GM12878 (cell line): ENCODE measurements at regions not wholly inside any gene's neighbourhood (a gene's known extent, or its start where the extent isn't known, plus 50 kb on each side); places are given as distances from the start of the nearest gene placed in this dataset.

Experiments
- ATAC-seq: fragments of 200-7000 bp; cut with Tn5 transposase; 3 replicates; pipeline ENCODE4 v1.9.1; 2020; ENCODE audit warnings: mild to moderate bottlenecking, moderate library complexity
- BruUV-seq: library from RNA; stranded (reverse); fragments of 400-500 nt; replicated peaks from 2 replicates; lab custom pipeline; 2021; lab: Mats Ljungman, UMichigan
- CTCF ChIA-PET: fragments of 300-600 bp; sonication (Branson Sonifier 250); formaldehyde crosslinking; extraction: SDS; loops from one replicate; lab custom pipeline; 2021; ENCODE audit warnings: inconsistent platforms; lab: Yijun Ruan, JAX
- POLR2A ChIA-PET: fragments of 350-600 bp; formaldehyde crosslinking; extraction: SDS; loops from one replicate; lab custom pipeline; 2021; ENCODE audit warnings: inconsistent platforms; lab: Charles Lee
- RAD21 ChIA-PET: fragments of 300-600 bp; sonication (Branson Sonifier 250); formaldehyde crosslinking; loops from one replicate; lab custom pipeline; 2023; ENCODE audit warnings: antibody characterized with exemption; ENCODE audit not compliant: unreplicated experiment; lab: Charles Lee
- SMC1A ChIA-PET: fragments of 300-600 bp; sonication (Branson Sonifier 250); formaldehyde crosslinking; loops from one replicate; lab custom pipeline; 2023; ENCODE audit not compliant: unreplicated experiment, uncharacterized antibody; lab: Charles Lee
- DNase-seq: peaks from one replicate; pipeline ENCODE4 v3.0.0-alpha.2; 2011; ENCODE audit warnings: low read depth, low spot score
- FAIRE-seq: peaks from 3 replicates; lab custom pipeline; 2011; peaks lifted over from hg19 to GRCh38; lab: Jason Lieb, UNC
- H2AFZ ChIP-seq: 2 replicates; pipeline ENCODE4 v1.6.0; 2011; ENCODE audit warnings: low read depth, low read length, control low read depth; ENCODE audit not compliant: control insufficient read depth
- H3K27ac ChIP-seq: 2 replicates; pipeline ENCODE4 v1.5.1; 2011; ENCODE audit warnings: control low read depth; ENCODE audit not compliant: control insufficient read depth, insufficient read depth
- H3K27me3 ChIP-seq, 2 experiments: replicated peaks in 1 of 2; 2 replicates each; pipeline versions ENCODE4 v1.6.0 to v1.6.1; 2011; ENCODE audit warnings: low read length in 1 of 2; ENCODE audit not compliant: control insufficient read depth in 2 of 2, insufficient read depth in 2 of 2
- H3K36me3 ChIP-seq, 2 experiments: 2 replicates each; pipeline ENCODE4 v1.5.1; 2011; ENCODE audit warnings: low read length in 1 of 2; ENCODE audit not compliant: control insufficient read depth in 2 of 2, insufficient read depth in 2 of 2
- H3K4me1 ChIP-seq: 2 replicates; pipeline ENCODE4 v1.6.1; 2011; ENCODE audit warnings: mild to moderate bottlenecking, low read length, moderate library complexity, mixed read lengths; ENCODE audit not compliant: control insufficient read depth, insufficient read depth
- H3K4me2 ChIP-seq: 2 replicates; pipeline ENCODE4 v1.6.0; 2011; ENCODE audit warnings: control low read depth; ENCODE audit not compliant: control insufficient read depth, insufficient read depth
- H3K4me3 ChIP-seq: fragments of 200-600 bp; sonication (generic); 2 replicates; pipeline ENCODE4 v1.5.1; 2016
- H3K79me2 ChIP-seq: 2 replicates; pipeline ENCODE4 v1.6.0; 2011; ENCODE audit warnings: low read length; ENCODE audit not compliant: control insufficient read depth, insufficient read depth
- H3K9ac ChIP-seq: 2 replicates; pipeline ENCODE4 v1.8.0; 2011; ENCODE audit warnings: low read length, control low read depth, mixed read lengths; ENCODE audit not compliant: control insufficient read depth, insufficient read depth
- H3K9me3 ChIP-seq: replicated peaks from 3 replicates; pipeline ENCODE4 v1.5.1; 2011; ENCODE audit warnings: mild to moderate bottlenecking, low read length; ENCODE audit not compliant: control insufficient read depth, insufficient read depth
- H4K20me1 ChIP-seq: 2 replicates; pipeline ENCODE4 v1.6.0; 2011; ENCODE audit not compliant: control insufficient read depth, insufficient read depth
- EGR1 ChIP-seq, 2 experiments: IDR thresholded peaks; 1 replicate in 1 of 2; 2 replicates in 1 of 2; pipeline ENCODE4 v1.6.1; 2011 to 2012; ENCODE audit warnings: low read depth in 2 of 2, low read length in 2 of 2, borderline replicate concordance in 1 of 2, mild to moderate bottlenecking in 1 of 2, moderate library complexity in 1 of 2
- ELK1 ChIP-seq: IDR thresholded peaks from 2 replicates; pipeline ENCODE4 v1.6.1; 2012; ENCODE audit warnings: low read depth, low read length, improper control_type of control experiment
- HDAC2 ChIP-seq: fragments of 200-600 bp; sonication (generic); IDR thresholded peaks from 2 replicates; pipeline ENCODE4 v1.6.1; 2017
- PAX5 ChIP-seq: IDR thresholded peaks from 2 replicates; pipeline ENCODE4 v1.6.1; 2011; ENCODE audit warnings: low read depth, low read length, borderline replicate concordance
- POLR2A ChIP-seq: IDR thresholded peaks from 2 replicates; pipeline ENCODE4 v1.6.1; 2011; ENCODE audit warnings: low read depth, mild to moderate bottlenecking, low read length
- SIN3A ChIP-seq: IDR thresholded peaks from 2 replicates; pipeline ENCODE4 v1.6.1; 2012; ENCODE audit warnings: low read depth, low read length, improper control_type of control experiment
- SMAD1 ChIP-seq: fragments of 450-650 bp; IDR thresholded peaks from 2 replicates; pipeline ENCODE4 v1.6.1; 2018; ENCODE audit warnings: mild to moderate bottlenecking, low read depth; ENCODE audit not compliant: partially characterized antibody
- SPI1 ChIP-seq: IDR thresholded peaks from 2 replicates; pipeline ENCODE4 v1.6.1; 2011; ENCODE audit warnings: low read depth, mild to moderate bottlenecking, low read length, moderate library complexity, borderline replicate concordance; ENCODE audit not compliant: insufficient read depth
- TBL1XR1 ChIP-seq: IDR thresholded peaks from 2 replicates; pipeline ENCODE4 v1.6.1; 2012; ENCODE audit warnings: low read depth, low read length, improper control_type of control experiment
- ZZZ3 ChIP-seq: IDR thresholded peaks from 2 replicates; pipeline ENCODE4 v1.6.1; 2011; ENCODE audit warnings: low read depth; ENCODE audit not compliant: control insufficient read depth, insufficient read length
- WGBS: methylation state at CpG from one replicate; pipeline ENCODE4 v1.1.6; 2016; ENCODE audit warnings: low lambda C conversion rate; ENCODE audit not compliant: insufficient replicate concordance, insufficient coverage; ENCODE audit errors: missing lambda C conversion rate; 5-methylcytosine and 5-hydroxymethylcytosine counted together
- in situ Hi-C: fragments of 300-500 bp; cut with MboI; formaldehyde crosslinking; loops from 9 replicates; pipeline ENCODE4 v1.14.3; 2018; ENCODE audit warnings: mixed read lengths
- intact Hi-C: fragments of 100-400 bp; cut with micrococcal nuclease; formaldehyde crosslinking; loops from one replicate; pipeline ENCODE4 v1.14.2; 2022; ENCODE audit not compliant: unreplicated experiment
- TF ChIP-seq, protein P1 (sequence below): IDR thresholded peaks from 2 replicates; pipeline ENCODE4 v1.6.1; 2012; ENCODE audit warnings: low read depth, low read length, improper control_type of control experiment

DNA sequence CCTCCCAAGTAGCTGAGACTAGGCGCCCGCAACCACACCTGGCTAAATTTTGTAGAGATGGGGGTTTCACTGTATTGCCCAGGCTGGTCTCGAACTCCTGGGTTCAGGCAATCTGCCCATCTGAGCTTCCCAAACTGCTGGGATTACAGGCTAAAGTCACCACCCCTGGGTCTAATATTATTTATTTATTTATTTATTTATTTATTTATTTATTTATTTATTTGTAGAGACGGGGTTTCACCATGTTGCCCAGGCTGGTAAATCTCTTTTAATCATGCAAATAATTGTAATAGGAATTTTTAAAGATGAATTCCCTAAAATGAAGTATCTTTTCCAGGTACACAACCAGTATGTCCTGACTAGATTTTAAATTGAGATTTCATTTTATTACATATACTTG, 761.8 kb downstream of the TRAM1L1 start:
- CTCF ChIA-PET, result interaction anchor here (0.9 to 1.1 kb wide), 2 partner anchors 10 to 25 kb away, joined by 3 read pairs; no protein-coding TSS in a partner anchor

More for the DNA sequence above, 761.8 kb downstream of the TRAM1L1 start:
- H3K27me3 ChIP-seq, result no peaks in the 10 kb centered on the region
- FAIRE-seq (no peak), DNase-seq (no peak), ATAC-seq (no peak)
- in situ Hi-C loops (no loop called here), intact Hi-C loops (no loop called here)
- ChIA-PET SMC1A (no interaction called here), RAD21 (no interaction called here), POLR2A (interaction anchor here (0.6 kb wide), 1 partner anchor 175 kb away, joined by 3 read pairs; no protein-coding TSS in a partner anchor)
- no peaks in the 10 kb centered on the region for H3K79me2 ChIP-seq
- H2AFZ ChIP-seq, result no peak overlapping the region
- H3K27ac ChIP-seq, result no peak overlapping the region
- H3K4me2 ChIP-seq, result no peak overlapping the region
- H3K36me3 ChIP-seq, result no peaks in the 10 kb centered on the region
- H4K20me1 ChIP-seq, result no peaks in the 10 kb centered on the region
- H3K4me1 ChIP-seq, result no peaks in the 10 kb centered on the region
- WGBS, result 44% methylated on average over 4 of the region's 4 CpGs
- no TSS peak for BruUV-seq
- TF ChIP-seq ELK1 (no peak), ZZZ3 (no peak), EGR1 (IDR thresholded peaks at IDR 0.05; ENCODE audit: borderline replicate concordance in 1 of 2, low read depth in 2 of 2, low read length in 2 of 2) (no peak), HDAC2 (no peak), SPI1 (no peak), SMAD1 (no peak), TBL1XR1 (no peak), SIN3A (no peak), PAX5 (no peak), POLR2A (no peak)
- TF ChIP-seq, protein P1, sequence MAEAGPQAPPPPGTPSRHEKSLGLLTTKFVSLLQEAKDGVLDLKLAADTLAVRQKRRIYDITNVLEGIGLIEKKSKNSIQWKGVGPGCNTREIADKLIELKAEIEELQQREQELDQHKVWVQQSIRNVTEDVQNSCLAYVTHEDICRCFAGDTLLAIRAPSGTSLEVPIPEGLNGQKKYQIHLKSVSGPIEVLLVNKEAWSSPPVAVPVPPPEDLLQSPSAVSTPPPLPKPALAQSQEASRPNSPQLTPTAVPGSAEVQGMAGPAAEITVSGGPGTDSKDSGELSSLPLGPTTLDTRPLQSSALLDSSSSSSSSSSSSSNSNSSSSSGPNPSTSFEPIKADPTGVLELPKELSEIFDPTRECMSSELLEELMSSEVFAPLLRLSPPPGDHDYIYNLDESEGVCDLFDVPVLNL, result no peak
- no peaks in the 10 kb centered on the region for H3K9me3 ChIP-seq
- no peak overlapping the region for H3K4me3 ChIP-seq
- H3K9ac ChIP-seq, result no peak overlapping the region
